NCI-H82 treated with DMSO at 0.1 percent for 48 hours (cell line): ENCODE measurements at regions not wholly inside any gene's neighbourhood (a gene's known extent, or its start where the extent isn't known, plus 50 kb on each side); places are given as distances from the start of the nearest gene placed in this dataset.

Source experiments
- DNase-seq: peaks from one replicate; lab custom pipeline; 2025; ENCODE audit not compliant: unreplicated experiment; lab: John Stamatoyannopoulos, UW

DNA sequence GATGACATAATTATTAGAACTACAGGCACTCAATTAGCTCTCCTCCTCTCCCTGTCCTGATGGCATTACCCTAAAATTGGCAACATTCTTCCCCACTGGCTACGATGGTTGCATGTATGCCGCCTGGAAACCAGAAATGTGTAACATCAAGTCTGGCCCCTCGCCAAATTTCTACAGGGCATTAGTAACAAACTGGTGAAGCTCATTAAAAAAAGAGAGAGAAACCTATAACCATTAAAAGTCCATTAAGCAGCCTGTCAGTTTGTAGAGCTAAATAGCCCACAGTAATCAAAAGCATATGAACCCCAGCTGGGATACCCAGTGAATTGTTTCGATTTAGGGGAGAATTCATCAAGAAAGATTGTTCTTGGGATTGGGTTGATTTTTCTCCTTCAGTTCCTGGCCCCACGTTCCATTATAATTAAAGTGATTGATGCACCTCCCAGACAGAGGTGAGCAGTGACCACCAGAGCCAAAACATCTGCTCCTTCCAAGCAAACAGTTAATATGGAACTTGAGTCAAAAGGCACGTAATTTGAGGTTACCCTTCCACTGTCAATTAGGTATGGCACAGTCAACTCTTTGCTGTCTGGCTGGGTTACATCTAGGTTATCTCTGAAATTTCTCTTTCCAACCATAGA, 208.6 kb downstream of the C1D start:
- no peak for DNase-seq

DNA sequence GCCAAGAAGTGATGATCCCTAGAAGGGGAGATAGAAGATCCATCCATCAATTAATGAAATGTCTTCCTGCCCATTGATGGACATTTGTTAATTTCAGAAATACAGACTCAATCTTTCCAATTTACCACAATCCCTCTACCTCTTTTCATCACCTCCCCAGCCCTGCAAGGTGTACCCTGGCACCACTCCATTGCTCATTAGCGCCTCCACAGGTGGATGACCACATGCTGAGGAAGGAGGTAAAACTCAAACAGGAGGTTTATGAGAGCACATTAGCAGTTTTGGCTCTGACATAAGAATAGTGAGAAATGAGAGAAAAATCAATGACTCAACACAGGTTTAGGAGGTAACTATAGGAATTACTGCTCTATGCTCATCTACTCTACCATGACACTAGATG, 208.0 kb downstream of the C1D start:
- no peak for DNase-seq

GRCh38 chr2:67856866-67857265, 205.9 kb downstream of the C1D start:
- DNase-seq: no peak

DNA sequence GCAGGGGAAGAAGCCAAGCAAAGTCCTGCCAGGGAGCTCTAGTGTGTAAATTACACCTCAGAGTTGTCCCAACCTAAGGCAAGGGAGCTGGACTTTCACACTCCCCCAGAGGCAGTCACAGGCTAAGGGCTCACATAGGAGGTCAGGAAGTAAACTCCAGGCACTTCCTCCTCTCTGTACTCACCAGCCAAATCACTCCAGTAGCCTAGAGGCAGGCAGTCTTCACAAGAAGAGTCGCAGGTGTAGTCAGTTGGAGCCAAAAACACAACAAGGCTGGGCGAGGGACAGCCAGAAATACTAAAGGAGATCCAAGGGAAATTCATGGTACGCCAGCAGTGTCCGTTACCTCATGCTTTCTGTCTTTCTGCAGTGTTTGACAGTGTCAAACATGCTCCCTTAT, 205.0 kb downstream of the C1D start:
- no peak for DNase-seq

GRCh38 chr2:67858886-67859285, 203.9 kb downstream of the C1D start:
- DNase-seq: no peak

- DNase-seq: no peak
Measured at GRCh38 chr2:67865917-67866316, 196.9 kb downstream of the C1D start.

DNA sequence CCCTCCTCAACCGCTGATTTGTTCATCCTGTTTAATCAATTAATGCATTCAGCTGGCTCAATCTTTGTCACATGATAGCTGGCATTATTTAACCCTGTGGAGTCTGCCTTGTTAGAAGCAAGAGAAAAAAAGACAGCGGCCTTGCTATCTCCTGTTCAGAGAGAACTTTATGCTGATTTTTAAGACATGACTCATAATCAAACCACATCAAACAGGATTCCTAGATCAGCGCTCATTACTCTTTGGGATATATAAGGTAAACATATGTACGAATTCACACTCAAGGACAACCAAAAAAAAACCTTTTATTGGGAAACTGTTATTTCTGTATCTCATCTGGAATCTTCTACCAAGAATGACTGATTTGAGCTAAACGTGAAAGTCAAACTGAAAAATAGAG, 195.1 kb downstream of the C1D start:
- no peak for DNase-seq

- no peak for DNase-seq
Measured at GRCh38 chr2:67871686-67872412, 191.0 kb downstream of the C1D start.

DNA sequence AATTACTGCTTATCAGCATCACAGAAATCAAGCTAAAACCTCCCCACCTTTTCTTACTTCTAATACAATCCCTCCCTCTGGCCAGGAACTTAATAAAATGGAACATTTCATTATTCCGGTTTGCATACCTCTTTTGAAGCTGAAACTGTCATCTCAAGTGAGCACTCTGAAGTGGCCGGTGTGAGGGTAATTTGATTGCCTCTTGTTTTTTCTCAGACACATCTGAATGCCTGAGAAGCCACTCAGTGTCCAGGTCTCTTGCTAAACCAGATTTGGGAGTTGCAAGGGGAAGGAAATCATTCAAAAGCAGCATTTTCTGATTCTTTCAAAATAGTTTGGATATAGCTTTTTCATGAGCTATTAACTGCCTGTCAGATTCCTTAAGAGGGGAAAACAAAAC, 190.3 kb downstream of the C1D start:
- DNase-seq: no peak

DNA sequence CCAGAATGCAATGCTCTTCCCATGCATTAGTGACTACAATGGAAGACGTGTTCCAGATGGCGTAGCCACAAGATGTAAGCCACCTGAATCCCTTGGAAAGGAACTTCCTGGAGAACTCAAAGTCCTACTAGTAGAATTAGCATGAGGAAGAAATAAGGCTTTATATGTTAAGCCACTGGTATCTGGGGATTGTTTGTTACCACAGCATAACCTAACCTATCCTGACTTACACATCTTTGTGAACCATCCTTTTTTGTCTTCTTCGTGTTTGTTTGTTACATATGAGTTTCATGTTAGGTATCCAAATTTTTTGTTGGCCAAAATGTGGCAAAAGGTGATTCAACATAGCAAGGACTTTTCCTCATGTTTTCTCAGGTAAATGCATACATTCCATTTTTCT, 188.9 kb downstream of the C1D start:
- no peak for DNase-seq

- no peak for DNase-seq
Measured at GRCh38 chr2:67876176-67876575, 186.6 kb downstream of the C1D start.

GRCh38 chr2:67877301-67877700, 185.5 kb downstream of the C1D start:
- DNase-seq: no peak

DNA sequence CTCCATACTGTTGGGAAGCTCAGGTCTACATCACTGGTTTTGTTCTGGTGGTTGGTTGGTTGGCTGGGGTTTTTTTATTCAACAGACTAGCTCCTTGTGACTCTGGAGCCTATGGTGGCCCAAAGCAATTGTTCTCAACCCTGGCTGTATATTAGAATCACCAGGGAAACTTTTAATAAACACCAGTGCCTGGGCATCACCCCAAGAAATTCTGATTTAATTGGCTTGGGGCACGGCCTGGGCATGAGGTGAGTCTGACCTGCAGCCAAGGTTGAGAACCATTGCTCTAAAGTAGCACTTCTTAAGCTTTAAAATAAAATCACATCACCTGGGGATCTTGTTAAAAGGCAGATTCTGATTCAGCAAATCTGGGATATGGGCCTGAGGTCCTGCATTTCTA, 184.1 kb downstream of the C1D start:
- no peak for DNase-seq

- DNase-seq: no peak
Measured at GRCh38 chr2:67879586-67880290, 183.1 kb downstream of the C1D start.

DNA sequence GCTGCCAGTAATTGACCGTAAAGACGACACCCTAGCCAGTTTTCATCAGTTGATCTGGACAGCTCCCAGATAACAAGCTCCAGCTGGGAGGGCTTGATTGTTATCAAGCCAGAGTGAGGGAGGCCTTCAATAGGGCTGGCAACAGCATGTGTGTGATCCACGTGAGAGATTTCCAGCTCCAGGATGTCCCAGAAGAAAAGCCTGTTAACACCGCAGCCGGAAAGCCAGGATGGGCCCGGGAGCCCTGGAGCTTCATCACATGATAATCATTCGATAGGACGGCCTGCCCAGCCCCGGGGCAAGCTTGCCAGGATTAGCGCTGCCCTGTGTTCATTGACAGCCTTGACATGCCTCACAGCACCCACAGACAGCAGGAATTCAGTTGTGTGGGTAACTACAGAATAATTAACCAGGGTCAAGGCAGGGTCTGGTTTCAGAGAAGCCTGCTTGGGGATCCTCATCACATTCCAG, 182.5 kb downstream of the C1D start:
- DNase-seq: no peak

DNA sequence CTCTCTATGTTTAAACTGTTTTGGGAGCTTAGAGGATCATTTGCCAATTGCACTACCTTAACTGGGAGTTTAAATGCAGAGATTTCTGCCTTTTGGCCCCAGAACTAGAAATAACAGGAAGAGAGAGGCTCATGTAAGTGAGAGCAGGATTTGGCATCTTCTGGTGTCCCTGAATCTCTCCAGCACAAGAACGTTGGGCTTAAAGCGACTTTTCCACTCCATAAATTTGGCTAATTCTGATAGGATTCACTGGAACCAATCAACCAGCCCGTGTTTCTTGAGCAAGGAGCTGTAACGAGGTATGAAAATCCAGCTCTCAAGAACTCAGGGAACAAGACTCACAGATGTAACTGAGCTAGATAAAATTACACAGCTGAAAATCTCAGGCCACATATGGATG, 181.0 kb downstream of the C1D start:
- DNase-seq: no peak

DNA sequence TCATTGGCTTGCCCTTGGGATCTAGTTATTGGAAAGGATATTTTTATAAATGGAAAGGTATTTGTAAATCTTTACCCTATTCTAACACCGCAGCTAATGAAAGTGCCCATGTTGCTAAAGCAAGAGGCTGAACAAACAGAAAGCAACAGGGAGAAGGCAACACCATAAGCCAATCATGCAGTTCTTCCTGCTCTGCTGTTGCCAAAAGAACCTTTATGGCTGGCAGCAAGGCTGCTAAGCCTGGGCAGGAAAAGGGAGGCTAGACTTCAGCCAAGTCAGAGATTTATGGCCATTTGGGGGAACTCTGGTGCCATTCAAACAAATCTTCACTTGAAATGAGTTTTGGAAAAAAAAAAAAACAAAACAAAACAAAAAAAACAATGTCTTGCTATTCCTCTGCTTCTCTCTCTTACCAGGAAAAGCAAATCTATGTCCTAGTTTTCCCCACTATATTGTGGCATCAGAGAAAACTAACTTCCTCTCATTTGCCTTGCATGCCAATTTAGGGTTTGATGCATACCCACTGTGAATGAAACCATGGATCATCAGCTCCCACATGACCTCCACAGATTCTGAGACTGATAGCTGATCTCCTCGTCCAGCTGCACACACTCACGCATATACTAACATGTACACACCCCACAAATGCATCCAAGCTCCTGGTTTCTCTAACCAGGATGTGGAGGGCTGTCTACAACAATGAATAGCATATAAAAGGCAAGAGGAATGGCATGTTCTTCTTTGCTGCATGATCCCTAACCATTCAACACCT, 179.3 kb downstream of the C1D start:
- DNase-seq: no peak

DNA sequence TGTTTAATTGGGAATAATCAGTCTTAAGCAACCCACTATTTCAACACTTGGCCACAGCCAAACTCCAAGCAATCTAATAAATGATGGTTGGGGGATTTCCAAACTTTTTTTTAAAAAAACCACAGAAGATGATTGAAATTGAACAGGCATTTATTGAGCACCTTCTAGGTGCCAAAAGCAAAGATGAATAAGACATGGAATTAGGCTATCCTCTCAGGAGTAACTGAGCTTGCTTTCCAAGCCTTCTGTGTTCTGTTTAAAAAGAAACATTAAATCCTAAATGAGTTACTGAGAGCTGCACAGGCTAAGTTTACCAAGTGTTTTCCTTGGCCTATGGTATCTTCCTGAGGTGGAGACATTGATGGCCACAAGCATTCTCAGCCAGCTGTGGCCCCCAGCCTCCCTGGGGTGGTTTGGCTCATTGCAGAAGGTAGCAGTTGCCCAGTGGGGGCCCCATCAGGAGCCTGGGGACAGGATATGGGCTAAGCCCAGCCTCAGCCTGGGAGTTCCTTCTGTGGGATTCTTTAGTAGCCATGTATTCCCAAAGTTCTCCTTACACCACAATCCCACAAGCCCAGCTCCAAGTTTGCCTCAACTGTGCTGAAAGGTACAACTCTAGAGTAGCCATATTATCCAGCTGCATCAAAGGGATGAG, 174.3 kb downstream of the C1D start:
- DNase-seq: no peak

- no peak for DNase-seq
Measured at GRCh38 chr2:67889056-67889455, 173.7 kb downstream of the C1D start.

GRCh38 chr2:67891642-67892041, 171.2 kb downstream of the C1D start:
- no peak for DNase-seq

GRCh38 chr2:67892339-67892846, 170.4 kb downstream of the C1D start:
- peak; percentile 88 for DNase-seq
